Activated T-cell treated with anti-CD3 and anti-CD28 coated beads, Interleukin-2, amount 50 U/mL, for 72 hours (primary cell): ENCODE measurements at regions not wholly inside any gene's neighbourhood (a gene's known extent, or its start where the extent isn't known, plus 50 kb on each side); places are given as distances from the start of the nearest gene placed in this dataset.

Experiments used
- ATAC-seq, 2 donors: fragments of 150-1000 bp; cut with Tn5 transposase; replicated peaks in 1 of 2; 2 replicates each; pipeline ENCODE4 v1.10.0; 2021; ENCODE audit warnings: moderate library complexity in 2 of 2, mild to moderate bottlenecking in 1 of 2
- DNase-seq, 2 donors: peaks; one replicate each; pipeline ENCODE4 v3.0.0; 2021 to 2022; ENCODE audit warnings: mixed read lengths in 1 of 2
- H3K27ac Mint-ChIP-seq: one replicate; pipeline ENCODE4 v1.8.0; 2022; ENCODE audit warnings: mild to moderate bottlenecking, moderate library complexity, mixed read lengths
- H3K27me3 Mint-ChIP-seq: one replicate; pipeline ENCODE4 v1.8.0; 2022; ENCODE audit warnings: low read depth, mixed read lengths
- H3K36me3 Mint-ChIP-seq, 2 donors: one replicate each; pipeline ENCODE4 v1.8.0; 2022; ENCODE audit warnings: mixed read lengths in 2 of 2, mild to moderate bottlenecking in 1 of 2; ENCODE audit not compliant: insufficient read depth in 2 of 2
- H3K4me1 Mint-ChIP-seq: one replicate; pipeline ENCODE4 v1.8.0; 2022; ENCODE audit warnings: low read depth, mixed read lengths
- H3K4me3 Mint-ChIP-seq, 2 donors: one replicate each; pipeline ENCODE4 v1.8.0; 2022; ENCODE audit warnings: mild to moderate bottlenecking in 2 of 2, mixed read lengths in 2 of 2, moderate library complexity in 2 of 2
- H3K9me3 Mint-ChIP-seq, 2 donors: one replicate each; pipeline ENCODE4 v1.8.0; 2022; ENCODE audit warnings: mixed read lengths in 2 of 2

DNA sequence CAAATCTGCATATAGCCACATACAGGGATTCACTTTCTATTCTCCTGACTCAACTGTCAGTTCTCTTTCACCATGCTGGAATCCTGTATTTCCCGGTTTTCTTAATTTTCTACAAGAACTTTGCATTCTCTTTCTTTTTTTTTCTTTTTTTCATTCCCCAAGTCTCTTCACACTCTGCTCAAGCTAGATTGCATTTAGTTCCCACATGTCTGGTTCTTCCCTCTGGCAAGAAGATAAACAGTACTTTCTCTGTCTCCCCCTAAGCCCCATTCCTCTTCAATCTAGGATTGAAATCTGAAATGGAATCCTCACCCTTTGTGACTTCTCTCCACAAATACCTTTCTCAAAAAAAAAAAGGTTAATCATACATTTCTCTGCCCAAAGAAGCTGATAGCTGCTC, 64.2 kb upstream of the SLC12A2 start:
- ATAC-seq: no peak
- Mint-ChIP-seq H3K4me1 (no peaks in the 10 kb centered on the region), H3K9me3 (no peaks in the 10 kb centered on the region), H3K27me3 (no peaks in the 10 kb centered on the region), H3K27ac (no peak overlapping the region), H3K4me3 (no peak overlapping the region), H3K36me3 (peaks cover 0 to 5% of the 10 kb centered on the region in 2 donors)
- no peak for DNase-seq

DNA sequence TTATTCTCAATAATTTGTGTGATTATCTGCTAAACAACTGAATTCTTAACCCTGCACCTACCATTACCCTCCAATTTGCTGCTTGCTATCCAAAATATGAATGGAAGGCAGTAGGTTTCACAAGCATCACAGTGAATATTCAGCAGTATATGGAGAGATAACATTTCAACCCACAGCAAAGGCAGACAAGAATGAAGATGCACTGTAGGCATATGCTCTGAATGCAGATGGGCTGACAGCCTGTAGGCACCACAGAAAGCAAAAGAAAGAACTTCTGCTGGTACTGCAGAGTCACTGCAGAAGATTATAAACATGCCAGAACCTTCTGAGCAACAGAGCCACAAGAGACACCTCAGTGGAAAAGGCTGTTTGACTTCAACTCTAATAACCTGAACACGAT, 63.6 kb upstream of the SLC12A2 start:
- no peak overlapping the region for H3K27ac Mint-ChIP-seq
- peaks cover 0 to 5% of the 10 kb centered on the region in 2 donors for H3K36me3 Mint-ChIP-seq
- ATAC-seq (no peak), DNase-seq (no peak)
- no peak overlapping the region for H3K4me3 Mint-ChIP-seq
- H3K27me3 Mint-ChIP-seq: no peaks in the 10 kb centered on the region
- peaks cover 0 to 1% of the 10 kb centered on the region in 2 donors for H3K9me3 Mint-ChIP-seq
- no peaks in the 10 kb centered on the region for H3K4me1 Mint-ChIP-seq

DNA sequence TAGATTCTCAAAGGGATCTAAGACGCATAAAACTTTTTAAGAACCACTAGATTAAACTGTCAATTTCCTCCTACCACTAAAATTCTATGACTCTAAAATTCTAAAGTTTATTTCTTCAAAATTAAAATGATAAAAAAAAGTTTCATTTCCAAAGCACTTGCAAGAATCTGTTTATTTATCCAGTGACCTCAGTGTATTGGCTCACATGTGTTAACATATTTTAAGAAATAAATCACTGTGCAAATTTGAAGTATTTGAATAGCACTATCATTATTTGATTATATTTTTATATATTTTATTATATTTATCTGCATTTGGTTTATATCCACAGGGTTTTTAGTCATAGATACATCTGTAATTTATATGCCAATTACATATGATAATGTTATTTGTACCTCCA, 62.2 kb upstream of the SLC12A2 start:
- DNase-seq: no peak
- Mint-ChIP-seq H3K27me3 (no peaks in the 10 kb centered on the region), H3K27ac (no peak overlapping the region), H3K9me3 (peaks cover 0 to 1% of the 10 kb centered on the region in 2 donors), H3K4me3 (no peak overlapping the region), H3K4me1 (no peaks in the 10 kb centered on the region), H3K36me3 (peaks cover 0 to 5% of the 10 kb centered on the region in 2 donors)
- no peak for ATAC-seq
